ENCODE measurements at regions not wholly inside any gene's neighbourhood (a gene's known extent, or its start where the extent isn't known, plus 50 kb on each side); places are given as distances from the start of the nearest gene placed in this dataset.
"Not testable (repeated sequence)": the region's sequence is repeated elsewhere in the genome, so short reads cannot be mapped to it uniquely, and the experiment has no call there.

GRCh38 chr6:103722683-103723082 lies 1137.0 kb downstream of the HACE1 start:
- no peak for ATAC-seq

GRCh38 chr6:103721923-103722322 lies 1137.8 kb downstream of the HACE1 start:
- H3K4me3 Mint-ChIP-seq = no peak overlapping the region
- no peaks in the 10 kb centered on the region for H3K4me1 Mint-ChIP-seq
- H3K27me3 Mint-ChIP-seq = no peaks in the 10 kb centered on the region
- ATAC-seq (no peak), DNase-seq (no peak)
- peaks cover 5 to 12% of the 10 kb centered on the region in 2 donors for H3K9me3 Mint-ChIP-seq
- H3K27ac Mint-ChIP-seq = no peak overlapping the region

More at GRCh38 chr6:103722683-103723082, 1137.0 kb downstream of the HACE1 start:
- no peak for DNase-seq
- Mint-ChIP-seq H3K27me3 (no peaks in the 10 kb centered on the region), H3K4me1 (no peaks in the 10 kb centered on the region), H3K27ac (no peak overlapping the region), H3K9me3 (peaks cover 5 to 12% of the 10 kb centered on the region in 2 donors), H3K4me3 (no peak overlapping the region)

- Mint-ChIP-seq H3K27ac (no peak overlapping the region), H3K4me3 (no peak overlapping the region), H3K4me1 (no peaks in the 10 kb centered on the region), H3K9me3 (peaks cover 5 to 12% of the 10 kb centered on the region in 2 donors), H3K27me3 (no peaks in the 10 kb centered on the region)
- ATAC-seq = no peak
- DNase-seq = no peak
These were observed 1139.3 kb downstream of the HACE1 start for GRCh38 chr6:103720393-103720792.

- H3K4me1 Mint-ChIP-seq = no peaks in the 10 kb centered on the region
- no peaks in the 10 kb centered on the region for H3K27me3 Mint-ChIP-seq
- no peak overlapping the region for H3K27ac Mint-ChIP-seq
- H3K9me3 Mint-ChIP-seq = peaks cover 5 to 12% of the 10 kb centered on the region in 2 donors
- no peak overlapping the region for H3K4me3 Mint-ChIP-seq
- DNase-seq (no peak), ATAC-seq (no peak)
These were observed 1140.2 kb downstream of the HACE1 start for GRCh38 chr6:103719545-103719944.

- no peak overlapping the region for H3K4me3 Mint-ChIP-seq
- H3K9me3 Mint-ChIP-seq = no peaks in the 10 kb centered on the region
- H3K27ac Mint-ChIP-seq = no peak overlapping the region
- DNase-seq = no peak
- H3K27me3 Mint-ChIP-seq = no peaks in the 10 kb centered on the region
- H3K4me1 Mint-ChIP-seq = no peaks in the 10 kb centered on the region
- ATAC-seq = no peak
These were observed 1144.5 kb downstream of the HACE1 start for GRCh38 chr6:103715269-103715668.

- not testable (repeated sequence) for H3K4me3 Mint-ChIP-seq, H3K27me3 Mint-ChIP-seq
These were observed 1150.5 kb downstream of the HACE1 start for GRCh38 chr6:103709236-103709635.

GRCh38 chr6:103707596-103708325 lies 1152.0 kb downstream of the HACE1 start:
- Mint-ChIP-seq H3K27me3 (no peaks in the 10 kb centered on the region), H3K27ac (no peak overlapping the region), H3K4me3 (no peak overlapping the region)

More at GRCh38 chr6:103709236-103709635, 1150.5 kb downstream of the HACE1 start:
- H3K9me3 Mint-ChIP-seq, H3K4me1 Mint-ChIP-seq, H3K27ac Mint-ChIP-seq, DNase-seq, ATAC-seq: not testable (repeated sequence)

GRCh38 chr6:103699769-103700168 lies 1160.0 kb downstream of the HACE1 start:
- DNase-seq (no peak), ATAC-seq (no peak)
- no peaks in the 10 kb centered on the region for H3K4me1 Mint-ChIP-seq
- no peaks in the 10 kb centered on the region for H3K9me3 Mint-ChIP-seq
- H3K27ac Mint-ChIP-seq = no peak overlapping the region
- no peaks in the 10 kb centered on the region for H3K27me3 Mint-ChIP-seq
- H3K4me3 Mint-ChIP-seq = no peak overlapping the region

More at GRCh38 chr6:103707596-103708325, 1152.0 kb downstream of the HACE1 start:
- DNase-seq (no peak), ATAC-seq (no peak)
- Mint-ChIP-seq H3K4me1 (no peaks in the 10 kb centered on the region), H3K9me3 (no peaks in the 10 kb centered on the region)

GRCh38 chr6:103687430-103687829 lies 1172.3 kb downstream of the HACE1 start:
- DNase-seq (no peak), ATAC-seq (no peak)
- H3K4me1 Mint-ChIP-seq = no peaks in the 10 kb centered on the region
- H3K27me3 Mint-ChIP-seq = no peaks in the 10 kb centered on the region
- H3K27ac Mint-ChIP-seq = no peak overlapping the region
- peaks cover 0 to under 1% of the 10 kb centered on the region in 2 donors for H3K9me3 Mint-ChIP-seq
- no peak overlapping the region for H3K4me3 Mint-ChIP-seq

GRCh38 chr6:103680116-103680515 lies 1179.6 kb downstream of the HACE1 start:
- no peaks in the 10 kb centered on the region for H3K9me3 Mint-ChIP-seq
- H3K27ac Mint-ChIP-seq = no peak overlapping the region
- no peak overlapping the region for H3K4me3 Mint-ChIP-seq
- DNase-seq (no peak), ATAC-seq (no peak)
- H3K27me3 Mint-ChIP-seq = no peaks in the 10 kb centered on the region
- peaks cover 6% of the 10 kb centered on the region for H3K4me1 Mint-ChIP-seq

GRCh38 chr6:103677290-103677689 lies 1182.4 kb downstream of the HACE1 start:
- Mint-ChIP-seq H3K9me3 (no peaks in the 10 kb centered on the region), H3K4me1 (peaks cover 6% of the 10 kb centered on the region), H3K27me3 (no peaks in the 10 kb centered on the region), H3K27ac (no peak overlapping the region), H3K4me3 (no peak overlapping the region)
- ATAC-seq = no peak
- DNase-seq = no peak

GRCh38 chr6:103675807-103676406 lies 1183.8 kb downstream of the HACE1 start:
- DNase-seq = no peak
- no peak for ATAC-seq
- Mint-ChIP-seq H3K4me3 (no peak overlapping the region), H3K27ac (peak overlapping the region in 1 of 2 donors; percentile 24), H3K27me3 (no peaks in the 10 kb centered on the region), H3K4me1 (peaks cover 6% of the 10 kb centered on the region), H3K9me3 (no peaks in the 10 kb centered on the region)

GRCh38 chr6:103674790-103675189 lies 1184.9 kb downstream of the HACE1 start:
- Mint-ChIP-seq H3K4me1 (peaks cover 6% of the 10 kb centered on the region), H3K4me3 (no peak overlapping the region), H3K27me3 (no peaks in the 10 kb centered on the region), H3K27ac (no peak overlapping the region), H3K9me3 (no peaks in the 10 kb centered on the region)
- ATAC-seq (no peak), DNase-seq (no peak)

GRCh38 chr6:103672169-103672568 lies 1187.5 kb downstream of the HACE1 start:
- DNase-seq = no peak
- H3K4me3 Mint-ChIP-seq = no peak overlapping the region
- no peak overlapping the region for H3K27ac Mint-ChIP-seq
- H3K4me1 Mint-ChIP-seq = peaks cover 6% of the 10 kb centered on the region
- no peaks in the 10 kb centered on the region for H3K27me3 Mint-ChIP-seq
- H3K9me3 Mint-ChIP-seq = no peaks in the 10 kb centered on the region
- no peak for ATAC-seq

GRCh38 chr6:103629613-103630012 lies 1230.1 kb downstream of the HACE1 start:
- no peak for ATAC-seq
- Mint-ChIP-seq H3K4me3 (no peak overlapping the region), H3K4me1 (no peaks in the 10 kb centered on the region), H3K27ac (no peak overlapping the region), H3K9me3 (no peaks in the 10 kb centered on the region), H3K27me3 (no peaks in the 10 kb centered on the region)
- DNase-seq = no peak

- peaks cover 6 to 21% of the 10 kb centered on the region in 2 donors for H3K9me3 Mint-ChIP-seq
- no peak overlapping the region for H3K4me3 Mint-ChIP-seq
- DNase-seq (no peak), ATAC-seq (no peak)
- no peaks in the 10 kb centered on the region for H3K4me1 Mint-ChIP-seq
- H3K27me3 Mint-ChIP-seq = no peaks in the 10 kb centered on the region
- no peak overlapping the region for H3K27ac Mint-ChIP-seq
These were observed 1242.1 kb downstream of the HACE1 start for GRCh38 chr6:103617642-103618041.

Measured in stimulated activated naive CD8-positive, alpha-beta T cell treated with anti-CD3 and anti-CD28 coated beads, Interleukin-15, amount 100 ng/mL, for 72 hours (primary cell).